Activated CD4-positive, alpha-beta T cell treated with anti-CD3 and anti-CD28 coated beads for 36 hours (primary cell): ENCODE measurements at regions not wholly inside any gene's neighbourhood (a gene's known extent, or its start where the extent isn't known, plus 50 kb on each side); places are given as distances from the start of the nearest gene placed in this dataset.

Experiments
- ATAC-seq: fragments of 200-7000 bp; cut with Tn5 transposase; one replicate; pipeline ENCODE4 v1.10.0; 2021; ENCODE audit warnings: mild to moderate bottlenecking, moderate library complexity
- CTCF ChIA-PET: fragments of 350-600 bp; sonication (Branson Sonifier 250); formaldehyde crosslinking; loops from one replicate; lab custom pipeline; 2021; ENCODE audit warnings: antibody characterized with exemption; lab: Charles Lee
- POLR2A ChIA-PET: fragments of 350-600 bp; sonication (Branson Sonifier 250); formaldehyde crosslinking; loops from one replicate; lab custom pipeline; 2021; ENCODE audit warnings: antibody characterized with exemption, inconsistent platforms; lab: Charles Lee
- DNase-seq: peaks from one replicate; pipeline ENCODE4 v3.0.0-alpha.2; 2020
- H3K27ac Mint-ChIP-seq: one replicate; pipeline ENCODE4 v1.8.0; 2021; ENCODE audit warnings: mixed read lengths
- H3K27me3 Mint-ChIP-seq: one replicate; pipeline ENCODE4 v1.8.0; 2021; ENCODE audit warnings: mixed read lengths
- H3K36me3 Mint-ChIP-seq: one replicate; pipeline ENCODE4 v1.8.0; 2021; ENCODE audit warnings: low read depth, mixed read lengths
- H3K4me1 Mint-ChIP-seq: one replicate; pipeline ENCODE4 v1.8.0; 2021; ENCODE audit warnings: mixed read lengths
- H3K4me3 Mint-ChIP-seq: one replicate; pipeline ENCODE4 v1.8.0; 2021; ENCODE audit warnings: mild to moderate bottlenecking, moderate library complexity, mixed read lengths
- H3K9me3 Mint-ChIP-seq: one replicate; pipeline ENCODE4 v1.8.0; 2021; ENCODE audit warnings: low read depth, mixed read lengths
- intact Hi-C, 2 experiments: fragments of 100-400 bp; cut with DNase I in 1 of 2; cut with micrococcal nuclease in 1 of 2; formaldehyde crosslinking; loops; one replicate each; pipeline versions ENCODE4 v1.14.2 to v1.15.1; 2022 to 2024; cut with DNase I, micrococcal nuclease

GRCh38 chr15:23850666-23851065 lies 163.6 kb upstream of the NDN start:
- intact Hi-C loops: no loop called here
- DNase-seq (no peak), ATAC-seq (no peak)
- Mint-ChIP-seq H3K4me3 (no peak overlapping the region), H3K27me3 (no peaks in the 10 kb centered on the region), H3K36me3 (no peaks in the 10 kb centered on the region), H3K27ac (no peak overlapping the region), H3K9me3 (peaks cover 9% of the 10 kb centered on the region), H3K4me1 (no peaks in the 10 kb centered on the region)
- ChIA-PET POLR2A (no interaction called here), CTCF (interaction anchor here (0.7 to 1.1 kb wide), 2 partner anchors 9 to 11 kb away, joined by 3 read pairs; no protein-coding TSS in a partner anchor)

GRCh38 chr15:23851921-23852320 lies 164.8 kb upstream of the NDN start:
- no peak for ATAC-seq
- intact Hi-C loops: no loop called here
- H3K4me1 Mint-ChIP-seq: no peaks in the 10 kb centered on the region
- peaks cover 9% of the 10 kb centered on the region for H3K9me3 Mint-ChIP-seq
- H3K4me3 Mint-ChIP-seq: no peak overlapping the region
- DNase-seq: no peak
- H3K36me3 Mint-ChIP-seq: no peaks in the 10 kb centered on the region
- H3K27ac Mint-ChIP-seq: no peak overlapping the region
- POLR2A ChIA-PET: no interaction called here
- H3K27me3 Mint-ChIP-seq: no peaks in the 10 kb centered on the region
- CTCF ChIA-PET: no interaction called here

- POLR2A ChIA-PET: no interaction called here
- intact Hi-C loops: no loop called here
- CTCF ChIA-PET: no interaction called here
- peaks cover 2% of the 10 kb centered on the region for H3K27me3 Mint-ChIP-seq
- H3K9me3 Mint-ChIP-seq: peaks cover 9% of the 10 kb centered on the region
- no peak overlapping the region for H3K4me3 Mint-ChIP-seq
- H3K27ac Mint-ChIP-seq: no peak overlapping the region
- ATAC-seq (no peak), DNase-seq (no peak)
- no peaks in the 10 kb centered on the region for H3K36me3 Mint-ChIP-seq
- no peaks in the 10 kb centered on the region for H3K4me1 Mint-ChIP-seq
Measured at GRCh38 chr15:23853286-23853685, 166.2 kb upstream of the NDN start.

GRCh38 chr15:23854203-23854911 lies 167.3 kb upstream of the NDN start:
- H3K36me3 Mint-ChIP-seq: no peaks in the 10 kb centered on the region
- no peak overlapping the region for H3K27ac Mint-ChIP-seq
- intact Hi-C loops: no loop called here
- peaks cover 9% of the 10 kb centered on the region for H3K9me3 Mint-ChIP-seq
- no peak overlapping the region for H3K4me3 Mint-ChIP-seq
- ATAC-seq: no peak
- CTCF ChIA-PET: no interaction called here
- POLR2A ChIA-PET: no interaction called here
- H3K27me3 Mint-ChIP-seq: peaks cover 2% of the 10 kb centered on the region
- H3K4me1 Mint-ChIP-seq: no peaks in the 10 kb centered on the region
- no peak for DNase-seq

- H3K4me3 Mint-ChIP-seq: no peak overlapping the region
- POLR2A ChIA-PET: no interaction called here
- no peaks in the 10 kb centered on the region for H3K4me1 Mint-ChIP-seq
- peaks cover 2% of the 10 kb centered on the region for H3K27me3 Mint-ChIP-seq
- H3K27ac Mint-ChIP-seq: no peak overlapping the region
- ATAC-seq (no peak), DNase-seq (no peak)
- H3K36me3 Mint-ChIP-seq: no peaks in the 10 kb centered on the region
- intact Hi-C loops: loop anchor here in 1 of 2 experiments (5.0 kb wide), 1 partner anchor 213 kb away; no protein-coding TSS in a partner anchor
- peaks cover 9% of the 10 kb centered on the region for H3K9me3 Mint-ChIP-seq
- CTCF ChIA-PET: no interaction called here
Measured at GRCh38 chr15:23854912-23855659, 168.0 kb upstream of the NDN start.

- Mint-ChIP-seq H3K9me3 (peaks cover 4% of the 10 kb centered on the region), H3K4me3 (no peak overlapping the region), H3K27me3 (peaks cover 2% of the 10 kb centered on the region), H3K36me3 (no peaks in the 10 kb centered on the region), H3K27ac (no peak overlapping the region), H3K4me1 (no peaks in the 10 kb centered on the region)
- ChIA-PET POLR2A (no interaction called here), CTCF (no interaction called here)
- DNase-seq: no peak
- intact Hi-C loops: loop anchor here in 1 of 2 experiments (5.0 kb wide), 1 partner anchor 214 kb away; no protein-coding TSS in a partner anchor
- no peak for ATAC-seq
Measured at GRCh38 chr15:23855947-23856346, 168.8 kb upstream of the NDN start.

GRCh38 chr15:23857028-23857641 lies 170.0 kb upstream of the NDN start:
- H3K4me1 Mint-ChIP-seq: no peaks in the 10 kb centered on the region
- peaks cover 3% of the 10 kb centered on the region for H3K9me3 Mint-ChIP-seq
- no peak for ATAC-seq
- peak; percentile 42 for DNase-seq
- H3K27me3 Mint-ChIP-seq: peaks cover 2% of the 10 kb centered on the region
- H3K27ac Mint-ChIP-seq: no peak overlapping the region
- ChIA-PET POLR2A (no interaction called here), CTCF (no interaction called here)
- H3K36me3 Mint-ChIP-seq: no peaks in the 10 kb centered on the region
- no peak overlapping the region for H3K4me3 Mint-ChIP-seq
- intact Hi-C loops: loop anchor here in 1 of 2 experiments (5.0 kb wide), 1 partner anchor 215 kb away; no protein-coding TSS in a partner anchor

GRCh38 chr15:23859008-23859407 lies 171.9 kb upstream of the NDN start:
- Mint-ChIP-seq H3K9me3 (peaks cover 3% of the 10 kb centered on the region), H3K36me3 (no peaks in the 10 kb centered on the region), H3K27me3 (peaks cover 2% of the 10 kb centered on the region), H3K4me3 (no peak overlapping the region), H3K4me1 (no peaks in the 10 kb centered on the region), H3K27ac (no peak overlapping the region)
- intact Hi-C loops: loop anchor here in 1 of 2 experiments (5.0 kb wide), 1 partner anchor 217 kb away; no protein-coding TSS in a partner anchor
- ChIA-PET POLR2A (no interaction called here), CTCF (interaction anchor here (1.0 kb wide), 1 partner anchor 9 kb away, joined by 3 read pairs; no protein-coding TSS in a partner anchor)
- DNase-seq (no peak), ATAC-seq (no peak)

- Mint-ChIP-seq H3K27ac (no peak overlapping the region), H3K36me3 (no peaks in the 10 kb centered on the region), H3K27me3 (peaks cover 2% of the 10 kb centered on the region), H3K9me3 (peaks cover 3% of the 10 kb centered on the region), H3K4me1 (no peaks in the 10 kb centered on the region), H3K4me3 (no peak overlapping the region)
- no peak for DNase-seq
- no peak for ATAC-seq
- intact Hi-C loops: no loop called here
- POLR2A ChIA-PET: no interaction called here
- CTCF ChIA-PET: no interaction called here
Measured at GRCh38 chr15:23860290-23861245, 173.5 kb upstream of the NDN start.

GRCh38 chr15:23866832-23867231 lies 179.7 kb upstream of the NDN start:
- no peaks in the 10 kb centered on the region for H3K36me3 Mint-ChIP-seq
- H3K4me3 Mint-ChIP-seq: no peak overlapping the region
- intact Hi-C loops: no loop called here
- no peak overlapping the region for H3K27ac Mint-ChIP-seq
- ChIA-PET CTCF (no interaction called here), POLR2A (no interaction called here)
- H3K9me3 Mint-ChIP-seq: peaks cover 5% of the 10 kb centered on the region
- H3K27me3 Mint-ChIP-seq: peaks cover 4% of the 10 kb centered on the region
- no peaks in the 10 kb centered on the region for H3K4me1 Mint-ChIP-seq
- DNase-seq: no peak
- no peak for ATAC-seq

GRCh38 chr15:23869396-23869795 lies 182.3 kb upstream of the NDN start:
- H3K27me3 Mint-ChIP-seq: peaks cover 4% of the 10 kb centered on the region
- no peak for ATAC-seq
- no peak for DNase-seq
- ChIA-PET CTCF (no interaction called here), POLR2A (no interaction called here)
- no peak overlapping the region for H3K27ac Mint-ChIP-seq
- no peaks in the 10 kb centered on the region for H3K36me3 Mint-ChIP-seq
- H3K9me3 Mint-ChIP-seq: peaks cover 5% of the 10 kb centered on the region
- no peaks in the 10 kb centered on the region for H3K4me1 Mint-ChIP-seq
- intact Hi-C loops: no loop called here
- no peak overlapping the region for H3K4me3 Mint-ChIP-seq
